Caki2 (cell line): ENCODE measurements at regions not wholly inside any gene's neighbourhood (a gene's known extent, or its start where the extent isn't known, plus 50 kb on each side); places are given as distances from the start of the nearest gene placed in this dataset.
"Not testable (repeated sequence)": the region's sequence is repeated elsewhere in the genome, so short reads cannot be mapped to it uniquely, and the experiment has no call there.

Experiments used
- DNase-seq: peaks from one replicate; pipeline ENCODE4 v3.0.0-alpha.2; 2015; ENCODE audit warnings: low read depth
- in situ Hi-C: cut with HindIII; loops from 2 replicates; pipeline ENCODE4 v1.10.0; 2016; ENCODE audit warnings: low sequenced_read_pairs, low pct_unique_long_range_greater_than_20kb, mixed read lengths

GRCh38 chr12:131383741-131384543 lies 326.9 kb upstream of the SFSWAP start:
- in situ Hi-C loops: no loop called here

GRCh38 chr12:131384544-131384855 lies 326.4 kb upstream of the SFSWAP start:
- in situ Hi-C loops: no loop called here
- DNase-seq: no peak

More at GRCh38 chr12:131383741-131384543, 326.9 kb upstream of the SFSWAP start:
- no peak for DNase-seq

GRCh38 chr12:131385313-131386166 lies 325.4 kb upstream of the SFSWAP start:
- in situ Hi-C loops: no loop called here
- DNase-seq: no peak

- no peak for DNase-seq
- in situ Hi-C loops: no loop called here
Observed at GRCh38 chr12:131386167-131386521, 324.7 kb upstream of the SFSWAP start.

- no peak for DNase-seq
- in situ Hi-C loops: no loop called here
Observed at GRCh38 chr12:131386781-131387180, 324.1 kb upstream of the SFSWAP start.

- no peak for DNase-seq
- in situ Hi-C loops: no loop called here
Observed at GRCh38 chr12:131387281-131388163, 323.4 kb upstream of the SFSWAP start.

- DNase-seq, in situ Hi-C loops: not testable (repeated sequence)
Observed at GRCh38 chr12:131388164-131389053, 322.5 kb upstream of the SFSWAP start.

GRCh38 chr12:131389054-131390013 lies 321.6 kb upstream of the SFSWAP start:
- in situ Hi-C loops: no loop called here
- no peak for DNase-seq

GRCh38 chr12:131390412-131391334 lies 320.2 kb upstream of the SFSWAP start:
- in situ Hi-C loops: no loop called here
- peak; percentile 45 for DNase-seq

GRCh38 chr12:131391399-131391798 lies 319.5 kb upstream of the SFSWAP start:
- DNase-seq: no peak
- in situ Hi-C loops: no loop called here

GRCh38 chr12:131394752-131395151 lies 316.1 kb upstream of the SFSWAP start:
- DNase-seq, in situ Hi-C loops: not testable (repeated sequence)

- DNase-seq, in situ Hi-C loops: not testable (repeated sequence)
Observed at GRCh38 chr12:131395209-131395684, 315.6 kb upstream of the SFSWAP start.

GRCh38 chr12:131395971-131396573 lies 314.8 kb upstream of the SFSWAP start:
- in situ Hi-C loops: no loop called here
- DNase-seq: no peak

- no peak for DNase-seq
- in situ Hi-C loops: no loop called here
Observed at GRCh38 chr12:131397493-131398181, 313.3 kb upstream of the SFSWAP start.

- in situ Hi-C loops: no loop called here
- DNase-seq: no peak
Observed at GRCh38 chr12:131399000-131399399, 311.9 kb upstream of the SFSWAP start.
